HCT116 (cell line): ENCODE measurements at regions not wholly inside any gene's neighbourhood (a gene's known extent, or its start where the extent isn't known, plus 50 kb on each side); places are given as distances from the start of the nearest gene placed in this dataset.

Experiments
- ATAC-seq: fragments of 200-7000 bp; cut with Tn5 transposase; 2 replicates; pipeline ENCODE4 v1.9.1; 2020; ENCODE audit warnings: mild to moderate bottlenecking, moderate library complexity
- BruUV-seq: library from RNA; stranded (reverse); fragments of 400-500 nt; replicated peaks from 2 replicates; lab custom pipeline; 2021; lab: Mats Ljungman, UMichigan
- CTCF ChIA-PET: fragments of 300-600 bp; sonication (Branson Sonifier 250); formaldehyde crosslinking; loops from one replicate; lab custom pipeline; 2021; ENCODE audit warnings: antibody characterized with exemption; lab: Charles Lee
- POLR2A ChIA-PET: fragments of 300-600, 350-600 bp; sonication (Branson Sonifier 250); formaldehyde crosslinking; loops from one replicate; lab custom pipeline; 2021; ENCODE audit warnings: antibody characterized with exemption; lab: Charles Lee
- RAD21 ChIA-PET, 2 experiments: fragments of 300-600 bp; sonication (Branson Sonifier 250); formaldehyde crosslinking; loops; one replicate each; lab custom pipeline; 2023; ENCODE audit warnings: low total read pairs in 2 of 2; ENCODE audit not compliant: uncharacterized antibody in 2 of 2, unreplicated experiment in 2 of 2, low non-redundant PET in 1 of 2; lab: Charles Lee
- DNase-seq: peaks from one replicate; pipeline ENCODE4 v3.0.0-alpha.2; 2010; ENCODE audit warnings: low read depth, low spot score
- H2AFZ ChIP-seq: fragments of 200-600 bp; shearing (Covaris generic), sonication (generic); 2 replicates; pipeline ENCODE4 v1.6.1; 2017; ENCODE audit warnings: low read depth, mixed run types, mixed read lengths, antibody characterized with exemption, low read length; ENCODE audit not compliant: poor library complexity, severe bottlenecking
- H3K27ac ChIP-seq: 2 replicates; pipeline ENCODE4 v1.5.1; 2012; ENCODE audit warnings: low read depth, low read length
- H3K27me3 ChIP-seq: fragments of 200-600 bp; sonication (generic); 2 replicates; pipeline ENCODE4 v1.6.1; 2016; ENCODE audit warnings: mixed run types, low read length, mixed read lengths; ENCODE audit not compliant: insufficient read depth
- H3K36me3 ChIP-seq, 2 experiments: fragments of 200-500 bp in 1 of 2; fragments of 200-600 bp in 1 of 2; sonication (Bioruptor generic) in 1 of 2; sonication (generic) in 1 of 2; 2 replicates each; pipeline versions ENCODE4 v1.5.1 to v1.6.1; 2014 to 2016; ENCODE audit warnings: low read length in 2 of 2, inconsistent platforms in 1 of 2, mixed read lengths in 1 of 2, mixed run types in 1 of 2; ENCODE audit not compliant: insufficient read depth in 2 of 2, control insufficient read depth in 1 of 2
- H3K4me1 ChIP-seq, 2 experiments: fragments of 200-600 bp in 1 of 2; sonication (generic) in 1 of 2; 2 replicates each; pipeline versions ENCODE4 v1.5.1 to v1.6.1; 2012 to 2017; ENCODE audit warnings: low read length in 2 of 2, inconsistent platforms in 1 of 2, mild to moderate bottlenecking in 1 of 2, mixed read lengths in 1 of 2, mixed run types in 1 of 2, moderate library complexity in 1 of 2; ENCODE audit not compliant: insufficient read depth in 2 of 2, control insufficient read depth in 1 of 2
- H3K4me2 ChIP-seq: fragments of 200-600 bp; sonication (generic); 2 replicates; pipeline ENCODE4 v1.6.1; 2017; ENCODE audit warnings: mixed run types, low read length, mixed read lengths
- H3K4me3 ChIP-seq, 2 experiments: fragments of 200-600 bp in 1 of 2; sonication (generic) in 1 of 2; replicated peaks in 1 of 2; 2 replicates each; pipeline ENCODE4 v1.5.1; 2011 to 2016; ENCODE audit warnings: low read length in 2 of 2, control low read depth in 1 of 2, low read depth in 1 of 2, mild to moderate bottlenecking in 1 of 2, mixed read lengths in 1 of 2, mixed run types in 1 of 2
- H3K79me2 ChIP-seq: fragments of 200-600 bp; sonication (generic); 2 replicates; pipeline ENCODE4 v1.6.1; 2017; ENCODE audit warnings: mild to moderate bottlenecking, mixed run types, low read length, moderate library complexity, mixed read lengths; ENCODE audit not compliant: insufficient read depth
- H3K9ac ChIP-seq: fragments of 200-600 bp; sonication (generic); 2 replicates; pipeline ENCODE4 v1.6.1; 2016; ENCODE audit warnings: low read length, mixed read lengths
- H3K9me2 ChIP-seq: fragments of 200-600 bp; sonication (generic), shearing (Covaris generic); 2 replicates; pipeline ENCODE4 v1.6.1; 2017; ENCODE audit warnings: mixed run types, mild to moderate bottlenecking, moderate library complexity; ENCODE audit not compliant: insufficient read depth
- H3K9me3 ChIP-seq, 2 experiments: fragments of 200-500 bp in 1 of 2; fragments of 200-600 bp in 1 of 2; sonication (Bioruptor generic) in 1 of 2; sonication (generic) in 1 of 2; 2 replicates each; pipeline ENCODE4 v1.6.1; 2014 to 2017; ENCODE audit warnings: low read length in 2 of 2, mixed read lengths in 2 of 2, inconsistent platforms in 1 of 2, low read depth in 1 of 2, mild to moderate bottlenecking in 1 of 2, mixed run types in 1 of 2, moderate library complexity in 1 of 2; ENCODE audit not compliant: control insufficient read depth in 1 of 2, insufficient read depth in 1 of 2
- H4K20me1 ChIP-seq: fragments of 200-600 bp; sonication (generic), shearing (Covaris generic); 2 replicates; pipeline ENCODE4 v1.6.1; 2017; ENCODE audit warnings: mixed run types, mild to moderate bottlenecking, moderate library complexity; ENCODE audit not compliant: insufficient read depth
- ATF3 ChIP-seq: IDR thresholded peaks from 2 replicates; pipeline ENCODE4 v1.6.1; 2012
- CTCF ChIP-seq, 3 experiments: fragments of 200-600 bp in 1 of 3; sonication (generic) in 1 of 3; IDR thresholded peaks in 2 of 3; conservative IDR thresholded peaks in 1 of 3; 2 replicates each; pipeline ENCODE4 v1.5.1; 2012 to 2017; ENCODE audit warnings: low read depth in 2 of 3, low read length in 2 of 3, antibody characterized with exemption in 1 of 3, borderline replicate concordance in 1 of 3, control low read depth in 1 of 3, mild to moderate bottlenecking in 1 of 3, mixed read lengths in 1 of 3, mixed run types in 1 of 3, moderate library complexity in 1 of 3; ENCODE audit not compliant: insufficient read depth in 1 of 3
- EZH2 ChIP-seq: fragments of 200-600 bp; sonication (generic); IDR thresholded peaks from 2 replicates; pipeline ENCODE4 v1.6.1; 2017; ENCODE audit warnings: antibody characterized with exemption, mixed run types
- POLR2A ChIP-seq: IDR thresholded peaks from 2 replicates; pipeline ENCODE4 v1.7.0; 2011; ENCODE audit warnings: borderline replicate concordance; ENCODE audit not compliant: insufficient read depth, insufficient read length; ENCODE audit errors: extremely low read depth
- RAD21 ChIP-seq: IDR thresholded peaks from 2 replicates; pipeline ENCODE4 v1.6.1; 2012; ENCODE audit warnings: low read depth, mild to moderate bottlenecking
- REST ChIP-seq: IDR thresholded peaks from 2 replicates; pipeline ENCODE4 v1.6.1; 2012; ENCODE audit warnings: low read depth
- TCF7L2 ChIP-seq: IDR thresholded peaks from 2 replicates; pipeline ENCODE4 v1.7.0; 2011; ENCODE audit warnings: borderline replicate concordance, inconsistent platforms; ENCODE audit not compliant: insufficient read depth, insufficient read length; ENCODE audit errors: extremely low read depth
- YY1 ChIP-seq: IDR thresholded peaks from 2 replicates; pipeline ENCODE4 v1.6.1; 2011; ENCODE audit warnings: low read length, low read depth, moderate library complexity, mild to moderate bottlenecking; ENCODE audit not compliant: insufficient replicate concordance; ENCODE audit errors: extremely low read depth
- intact Hi-C: fragments of 100-400 bp; cut with micrococcal nuclease; formaldehyde crosslinking; loops from 2 replicates; pipeline ENCODE4 v1.10.0; 2022
- TF ChIP-seq, protein P1 (sequence below): IDR thresholded peaks from 2 replicates; pipeline ENCODE4 v1.6.1; 2012
- TF ChIP-seq, protein P2 (sequence below): IDR thresholded peaks from 2 replicates; pipeline ENCODE4 v1.6.1; 2011; ENCODE audit warnings: mild to moderate bottlenecking, low read length, moderate library complexity; ENCODE audit not compliant: insufficient replicate concordance; ENCODE audit errors: extremely low read depth

GRCh38 chr15:75143738-75144334 lies 57.8 kb upstream of the C15orf39 start:
- Histone ChIP-seq H3K4me2 (no peak overlapping the region), H3K4me1 (peaks cover 8 to 14% of the 10 kb centered on the region in 2 experiments; a peak in 3 of 4 replicates), H3K9ac (no peak overlapping the region), H3K27me3 (no peaks in the 10 kb centered on the region), H3K36me3 (no peaks in the 10 kb centered on the region), H3K9me3 (peaks cover 14 to 15% of the 10 kb centered on the region in 2 experiments; a peak in 3 of 4 replicates), H4K20me1 (no peaks in the 10 kb centered on the region), H3K79me2 (no peaks in the 10 kb centered on the region), H2AFZ (no peak overlapping the region), H3K9me2 (no peaks in the 10 kb centered on the region), H3K27ac (no peak overlapping the region)
- ChIA-PET POLR2A (no interaction called here), CTCF (no interaction called here), RAD21 (no interaction called here)
- DNase-seq (no peak), ATAC-seq (no peak)
- BruUV-seq, result no TSS peak
- intact Hi-C loops, result loop anchor here (2.0 kb wide), 1 partner anchor 59 kb away; no protein-coding TSS in a partner anchor
- TF ChIP-seq, protein P1, sequence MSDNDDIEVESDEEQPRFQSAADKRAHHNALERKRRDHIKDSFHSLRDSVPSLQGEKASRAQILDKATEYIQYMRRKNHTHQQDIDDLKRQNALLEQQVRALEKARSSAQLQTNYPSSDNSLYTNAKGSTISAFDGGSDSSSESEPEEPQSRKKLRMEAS, result no peak
- TF ChIP-seq EZH2 (no peak), REST (no peak), CTCF (IDR thresholded peaks at IDR 0.05 in 2 of 3, conservative IDR thresholded peaks at IDR 0.05 in 1 of 3; ENCODE audit: borderline replicate concordance in 1 of 3, insufficient read depth in 1 of 3, low read depth in 2 of 3, low read length in 2 of 3) (no peak), POLR2A (no peak), RAD21 (no peak), TCF7L2 (no peak), YY1 (no peak), ATF3 (no peak)
- TF ChIP-seq, protein P2, sequence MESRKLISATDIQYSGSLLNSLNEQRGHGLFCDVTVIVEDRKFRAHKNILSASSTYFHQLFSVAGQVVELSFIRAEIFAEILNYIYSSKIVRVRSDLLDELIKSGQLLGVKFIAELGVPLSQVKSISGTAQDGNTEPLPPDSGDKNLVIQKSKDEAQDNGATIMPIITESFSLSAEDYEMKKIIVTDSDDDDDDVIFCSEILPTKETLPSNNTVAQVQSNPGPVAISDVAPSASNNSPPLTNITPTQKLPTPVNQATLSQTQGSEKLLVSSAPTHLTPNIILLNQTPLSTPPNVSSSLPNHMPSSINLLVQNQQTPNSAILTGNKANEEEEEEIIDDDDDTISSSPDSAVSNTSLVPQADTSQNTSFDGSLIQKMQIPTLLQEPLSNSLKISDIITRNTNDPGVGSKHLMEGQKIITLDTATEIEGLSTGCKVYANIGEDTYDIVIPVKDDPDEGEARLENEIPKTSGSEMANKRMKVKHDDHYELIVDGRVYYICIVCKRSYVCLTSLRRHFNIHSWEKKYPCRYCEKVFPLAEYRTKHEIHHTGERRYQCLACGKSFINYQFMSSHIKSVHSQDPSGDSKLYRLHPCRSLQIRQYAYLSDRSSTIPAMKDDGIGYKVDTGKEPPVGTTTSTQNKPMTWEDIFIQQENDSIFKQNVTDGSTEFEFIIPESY, result no peak
- TF ChIP-seq, all 23 proteins: peak for 0
- no peak overlapping the region for H3K4me3 ChIP-seq
